ENCODE measurements at regions not wholly inside any gene's neighbourhood (a gene's known extent, or its start where the extent isn't known, plus 50 kb on each side); places are given as distances from the start of the nearest gene placed in this dataset.

- Mint-ChIP-seq H3K36me3 (ENCODE audit: low read depth) (no peaks in the 10 kb centered on the region), H3K9me3 (peaks cover 30% of the 10 kb centered on the region), H3K27ac (no peak overlapping the region), H3K27me3 (no peaks in the 10 kb centered on the region), H3K4me1 (ENCODE audit: low read depth) (no peaks in the 10 kb centered on the region), H3K4me3 (no peak overlapping the region)
- intact Hi-C loops (cut with micrococcal nuclease): no loop called here
Observed at GRCh38 chr3:16085410-16085809, 89.1 kb upstream of the GALNT15 start.

GRCh38 chr3:16085884-16086608, 88.4 kb upstream of the GALNT15 start:
- intact Hi-C loops (cut with micrococcal nuclease): no loop called here
- no peak overlapping the region for H3K4me3 Mint-ChIP-seq
- H3K27ac Mint-ChIP-seq: no peak overlapping the region
- H3K4me1 Mint-ChIP-seq (ENCODE audit: low read depth): no peaks in the 10 kb centered on the region
- peaks cover 23% of the 10 kb centered on the region for H3K9me3 Mint-ChIP-seq
- H3K36me3 Mint-ChIP-seq (ENCODE audit: low read depth): no peaks in the 10 kb centered on the region
- H3K27me3 Mint-ChIP-seq: no peaks in the 10 kb centered on the region

- intact Hi-C loops (cut with micrococcal nuclease): no loop called here
- no peaks in the 10 kb centered on the region for H3K36me3 Mint-ChIP-seq (ENCODE audit: low read depth)
- H3K9me3 Mint-ChIP-seq: peaks cover 17% of the 10 kb centered on the region
- no peak overlapping the region for H3K27ac Mint-ChIP-seq
- no peaks in the 10 kb centered on the region for H3K27me3 Mint-ChIP-seq
- no peak overlapping the region for H3K4me3 Mint-ChIP-seq
- H3K4me1 Mint-ChIP-seq (ENCODE audit: low read depth): no peaks in the 10 kb centered on the region
Observed at GRCh38 chr3:16086690-16087089, 87.8 kb upstream of the GALNT15 start.

GRCh38 chr3:16088496-16088895, 86.0 kb upstream of the GALNT15 start:
- Mint-ChIP-seq H3K27me3 (no peaks in the 10 kb centered on the region), H3K36me3 (ENCODE audit: low read depth) (no peaks in the 10 kb centered on the region), H3K4me3 (no peak overlapping the region), H3K27ac (no peak overlapping the region), H3K9me3 (no peaks in the 10 kb centered on the region), H3K4me1 (ENCODE audit: low read depth) (no peaks in the 10 kb centered on the region)
- intact Hi-C loops (cut with micrococcal nuclease): no loop called here

- H3K4me1 Mint-ChIP-seq (ENCODE audit: low read depth): no peaks in the 10 kb centered on the region
Observed at GRCh38 chr3:16089521-16089920, 85.0 kb upstream of the GALNT15 start.

GRCh38 chr3:16090024-16090423, 84.5 kb upstream of the GALNT15 start:
- Mint-ChIP-seq H3K27ac (no peak overlapping the region), H3K4me3 (no peak overlapping the region), H3K9me3 (no peaks in the 10 kb centered on the region), H3K36me3 (ENCODE audit: low read depth) (no peaks in the 10 kb centered on the region), H3K4me1 (ENCODE audit: low read depth) (no peaks in the 10 kb centered on the region), H3K27me3 (no peaks in the 10 kb centered on the region)
- intact Hi-C loops (cut with micrococcal nuclease): no loop called here

More at GRCh38 chr3:16089521-16089920, 85.0 kb upstream of the GALNT15 start:
- H3K9me3 Mint-ChIP-seq: no peaks in the 10 kb centered on the region
- no peaks in the 10 kb centered on the region for H3K27me3 Mint-ChIP-seq
- intact Hi-C loops (cut with micrococcal nuclease): no loop called here
- H3K4me3 Mint-ChIP-seq: no peak overlapping the region
- H3K36me3 Mint-ChIP-seq (ENCODE audit: low read depth): no peaks in the 10 kb centered on the region
- H3K27ac Mint-ChIP-seq: no peak overlapping the region

GRCh38 chr3:16090706-16091105, 83.8 kb upstream of the GALNT15 start:
- intact Hi-C loops (cut with micrococcal nuclease): no loop called here
- H3K4me3 Mint-ChIP-seq: no peak overlapping the region
- H3K27ac Mint-ChIP-seq: no peak overlapping the region
- no peaks in the 10 kb centered on the region for H3K27me3 Mint-ChIP-seq
- no peaks in the 10 kb centered on the region for H3K36me3 Mint-ChIP-seq (ENCODE audit: low read depth)
- no peaks in the 10 kb centered on the region for H3K9me3 Mint-ChIP-seq
- H3K4me1 Mint-ChIP-seq (ENCODE audit: low read depth): no peaks in the 10 kb centered on the region

GRCh38 chr3:16092923-16093322, 81.6 kb upstream of the GALNT15 start:
- intact Hi-C loops (cut with micrococcal nuclease): no loop called here
- Mint-ChIP-seq H3K4me3 (no peak overlapping the region), H3K36me3 (ENCODE audit: low read depth) (no peaks in the 10 kb centered on the region), H3K4me1 (ENCODE audit: low read depth) (no peaks in the 10 kb centered on the region), H3K9me3 (peaks cover 9% of the 10 kb centered on the region), H3K27me3 (no peaks in the 10 kb centered on the region), H3K27ac (no peak overlapping the region)

GRCh38 chr3:16101295-16102186, 72.9 kb upstream of the GALNT15 start:
- H3K27me3 Mint-ChIP-seq: no peaks in the 10 kb centered on the region
- no peak overlapping the region for H3K4me3 Mint-ChIP-seq
- H3K36me3 Mint-ChIP-seq (ENCODE audit: low read depth): no peaks in the 10 kb centered on the region
- H3K27ac Mint-ChIP-seq: no peak overlapping the region
- peaks cover 11% of the 10 kb centered on the region for H3K9me3 Mint-ChIP-seq
- intact Hi-C loops (cut with micrococcal nuclease): no loop called here
- no peaks in the 10 kb centered on the region for H3K4me1 Mint-ChIP-seq (ENCODE audit: low read depth)

- Mint-ChIP-seq H3K9me3 (peaks cover 9% of the 10 kb centered on the region), H3K36me3 (ENCODE audit: low read depth) (no peaks in the 10 kb centered on the region), H3K27me3 (no peaks in the 10 kb centered on the region), H3K4me1 (ENCODE audit: low read depth) (no peaks in the 10 kb centered on the region), H3K27ac (no peak overlapping the region), H3K4me3 (no peak overlapping the region)
- intact Hi-C loops (cut with micrococcal nuclease): no loop called here
Observed at GRCh38 chr3:16102187-16102561, 72.3 kb upstream of the GALNT15 start.

- intact Hi-C loops (cut with micrococcal nuclease): no loop called here
- H3K27ac Mint-ChIP-seq: no peak overlapping the region
- peaks cover 2% of the 10 kb centered on the region for H3K9me3 Mint-ChIP-seq
Observed at GRCh38 chr3:16102905-16103364, 71.5 kb upstream of the GALNT15 start.

GRCh38 chr3:16103472-16103871, 71.0 kb upstream of the GALNT15 start:
- no peaks in the 10 kb centered on the region for H3K27me3 Mint-ChIP-seq
- intact Hi-C loops (cut with micrococcal nuclease): no loop called here
- no peaks in the 10 kb centered on the region for H3K36me3 Mint-ChIP-seq (ENCODE audit: low read depth)
- no peak overlapping the region for H3K27ac Mint-ChIP-seq
- H3K4me3 Mint-ChIP-seq: no peak overlapping the region
- H3K9me3 Mint-ChIP-seq: no peaks in the 10 kb centered on the region
- H3K4me1 Mint-ChIP-seq (ENCODE audit: low read depth): no peaks in the 10 kb centered on the region

More at GRCh38 chr3:16102905-16103364, 71.5 kb upstream of the GALNT15 start:
- Mint-ChIP-seq H3K4me3 (no peak overlapping the region), H3K4me1 (ENCODE audit: low read depth) (no peaks in the 10 kb centered on the region), H3K36me3 (ENCODE audit: low read depth) (no peaks in the 10 kb centered on the region), H3K27me3 (no peaks in the 10 kb centered on the region)

GRCh38 chr3:16104156-16104555, 70.3 kb upstream of the GALNT15 start:
- Mint-ChIP-seq H3K27me3 (no peaks in the 10 kb centered on the region), H3K27ac (no peak overlapping the region), H3K4me3 (no peak overlapping the region), H3K9me3 (no peaks in the 10 kb centered on the region), H3K4me1 (ENCODE audit: low read depth) (no peaks in the 10 kb centered on the region), H3K36me3 (ENCODE audit: low read depth) (no peaks in the 10 kb centered on the region)
- intact Hi-C loops (cut with micrococcal nuclease): no loop called here

- Mint-ChIP-seq H3K9me3 (peaks cover 8% of the 10 kb centered on the region), H3K36me3 (ENCODE audit: low read depth) (no peaks in the 10 kb centered on the region), H3K4me3 (no peak overlapping the region), H3K27ac (no peak overlapping the region), H3K27me3 (no peaks in the 10 kb centered on the region), H3K4me1 (ENCODE audit: low read depth) (no peaks in the 10 kb centered on the region)
- intact Hi-C loops (cut with micrococcal nuclease): no loop called here
Observed at GRCh38 chr3:16106050-16106449, 68.4 kb upstream of the GALNT15 start.
